HG02840 (cell line): ENCODE measurements at regions not wholly inside any gene's neighbourhood (a gene's known extent, or its start where the extent isn't known, plus 50 kb on each side); places are given as distances from the start of the nearest gene placed in this dataset.
"Not testable (repeated sequence)": the region's sequence is repeated elsewhere in the genome, so short reads cannot be mapped to it uniquely, and the experiment has no call there.

ENCODE experiments used
- ATAC-seq: cut with Tn5 transposase; IDR thresholded peaks from one replicate; pipeline ENCODE4 v1.9.1; 2021; ENCODE audit warnings: mild to moderate bottlenecking, moderate library complexity, moderate number of reproducible peaks; ENCODE audit not compliant: unreplicated experiment, low FRiP score

DNA sequence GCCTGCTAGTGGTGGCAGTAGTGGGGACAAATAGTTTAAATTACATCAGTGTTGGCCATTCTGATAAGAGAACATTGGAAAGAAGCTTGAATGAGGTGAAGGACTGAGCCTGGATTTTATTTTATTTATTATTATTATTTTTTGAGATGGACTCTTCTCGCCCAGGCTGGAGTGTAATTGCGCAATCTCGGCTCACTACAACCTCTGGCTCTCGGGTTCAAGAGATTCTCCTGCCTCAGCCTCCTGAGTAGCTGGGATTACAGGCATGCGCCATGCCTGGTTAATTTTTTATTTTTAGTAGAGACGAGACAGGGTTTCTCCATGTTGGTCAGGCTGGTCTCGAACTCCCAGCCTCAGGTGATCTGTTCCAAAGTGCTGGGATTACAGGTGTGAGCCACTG lies 739.4 kb downstream of the AACS start:
- no peak for ATAC-seq

GRCh38 chr12:125824276-125824675 lies 759.0 kb downstream of the AACS start:
- ATAC-seq: no peak

- no peak for ATAC-seq
Observed at GRCh38 chr12:125835852-125836251, 770.6 kb downstream of the AACS start.

DNA sequence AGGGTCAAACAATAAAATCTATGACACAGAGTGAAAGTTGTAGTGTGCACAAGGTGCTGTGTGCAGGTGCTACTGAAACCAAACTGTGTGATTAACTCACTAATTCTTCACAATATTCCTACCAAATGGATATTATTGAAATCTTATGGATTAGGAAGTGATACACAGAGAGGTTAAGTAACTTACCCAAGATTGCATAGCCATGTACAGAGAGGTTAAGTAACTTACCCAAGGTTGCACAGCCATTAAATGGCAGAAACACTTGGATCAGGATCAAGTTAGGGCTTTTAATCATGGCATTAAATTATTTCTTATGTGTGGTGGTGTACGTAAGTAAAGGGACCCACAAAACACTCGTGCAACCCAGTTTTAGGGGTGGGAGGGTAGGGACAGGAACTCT lies 771.4 kb downstream of the AACS start:
- no peak for ATAC-seq

- ATAC-seq: no peak
Observed at GRCh38 chr12:125841332-125841731, 776.1 kb downstream of the AACS start.

- ATAC-seq: no peak
Observed at GRCh38 chr12:125852116-125852515, 786.9 kb downstream of the AACS start.

DNA sequence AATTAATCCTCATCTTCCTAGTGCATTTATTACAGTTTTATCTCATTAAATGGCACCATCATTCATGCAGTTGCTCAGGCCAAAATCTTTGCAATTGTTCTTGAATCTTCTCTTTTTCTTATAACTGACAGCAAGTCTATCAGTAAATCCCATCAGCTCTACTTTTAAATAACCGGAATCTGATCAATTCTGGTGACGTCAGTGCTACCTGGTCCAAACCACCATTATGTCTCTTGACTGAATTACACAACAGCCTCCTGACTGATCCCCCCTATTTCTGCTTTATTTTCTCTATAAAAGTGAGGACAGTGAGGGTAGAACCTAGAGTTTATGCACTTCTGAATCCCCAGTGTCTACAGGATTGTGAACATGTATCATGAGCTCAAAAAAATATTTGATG lies 787.4 kb downstream of the AACS start:
- ATAC-seq: no peak

DNA sequence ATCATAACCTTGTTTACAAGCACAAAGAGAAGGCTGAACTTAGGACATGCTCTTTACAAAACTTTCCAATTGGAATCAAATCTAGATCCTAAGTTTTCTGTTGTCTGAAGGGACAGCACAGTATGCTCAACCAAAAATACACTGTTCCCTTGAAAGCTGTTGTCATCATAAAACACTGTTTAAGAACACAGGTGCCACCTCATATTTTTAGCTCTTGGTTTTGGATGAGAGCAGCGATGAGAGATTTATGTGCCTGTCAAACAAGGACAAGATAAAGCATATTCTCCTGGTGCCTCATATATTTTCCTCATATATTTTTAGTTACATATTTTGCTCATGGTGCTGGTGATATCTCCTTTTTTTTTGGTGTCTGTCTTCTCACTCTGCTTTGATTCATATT lies 788.4 kb downstream of the AACS start:
- ATAC-seq: no peak

- ATAC-seq: no peak
Observed at GRCh38 chr12:125856366-125856765, 791.1 kb downstream of the AACS start.

DNA sequence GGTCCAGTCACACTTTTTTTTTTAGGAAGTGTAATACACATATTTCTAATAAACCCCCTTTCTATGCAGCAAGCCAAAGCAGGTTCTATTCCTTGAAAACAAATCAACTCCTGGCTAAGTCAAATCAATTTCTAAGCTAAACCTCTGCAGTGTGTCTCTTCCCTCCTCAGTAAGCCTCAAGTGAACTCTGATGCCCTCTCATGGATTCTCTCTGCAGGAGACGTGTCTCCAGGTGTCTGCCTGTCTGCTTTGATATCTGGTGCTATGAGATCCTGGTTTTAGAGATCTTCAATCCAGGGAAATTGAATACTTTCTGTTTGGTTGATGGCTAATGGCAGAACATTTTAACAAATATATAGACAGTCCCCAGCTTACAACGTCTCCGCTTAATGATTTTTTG lies 791.7 kb downstream of the AACS start:
- no peak for ATAC-seq

DNA sequence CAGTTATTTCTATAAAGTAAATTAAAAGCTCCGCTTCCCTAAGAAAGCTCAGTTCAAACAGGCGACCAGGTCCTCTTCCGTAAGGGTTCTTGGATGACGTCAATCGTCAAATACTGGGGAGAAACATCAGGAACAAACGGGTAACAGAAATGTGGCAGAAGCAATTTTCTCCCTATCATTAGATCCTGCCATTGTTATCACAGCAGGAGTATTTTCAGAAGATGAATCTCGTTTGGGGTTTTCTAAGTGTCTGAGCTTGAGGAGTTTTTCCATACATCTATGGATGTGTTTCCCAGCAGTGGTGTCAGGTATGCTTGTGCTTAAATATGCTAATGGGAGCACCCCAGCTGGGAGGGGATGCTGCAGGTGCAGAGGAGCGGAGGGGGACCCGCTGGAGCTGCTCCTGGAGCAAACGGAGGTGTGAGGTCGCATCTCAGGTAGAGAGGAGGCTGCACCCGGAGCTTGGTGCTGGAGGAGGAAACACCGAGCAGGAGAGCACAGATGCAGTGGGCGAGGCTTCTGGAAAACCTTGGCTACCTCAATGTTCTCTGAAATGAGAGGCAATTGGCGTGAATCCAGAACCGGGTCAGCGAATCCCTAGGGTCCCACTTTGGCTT lies 795.5 kb downstream of the AACS start:
- no peak for ATAC-seq

- no peak for ATAC-seq
Observed at GRCh38 chr12:125861299-125862281, 796.4 kb downstream of the AACS start.

DNA sequence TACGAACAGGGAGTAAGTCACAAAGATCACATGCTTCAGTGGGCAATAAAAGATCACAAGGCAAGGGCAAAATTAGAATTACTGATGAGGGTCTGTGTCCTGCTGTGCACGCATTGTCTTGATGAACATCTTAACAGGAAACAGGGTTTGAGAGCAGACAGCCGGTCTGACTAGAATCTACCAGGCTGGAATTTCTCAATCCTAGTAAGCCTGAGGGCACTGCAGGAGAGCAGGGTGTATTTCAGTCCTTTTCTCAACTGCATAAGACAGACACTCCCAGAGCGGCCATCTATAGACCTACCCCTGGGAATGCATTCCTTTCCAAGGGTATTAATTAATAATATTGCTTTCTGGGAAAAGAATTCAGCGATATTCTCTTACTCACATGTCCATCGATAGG lies 800.0 kb downstream of the AACS start:
- not testable (repeated sequence) for ATAC-seq

- no peak for ATAC-seq
Observed at GRCh38 chr12:125871811-125872594, 806.8 kb downstream of the AACS start.

- no peak for ATAC-seq
Observed at GRCh38 chr12:125873016-125873415, 807.8 kb downstream of the AACS start.

- no peak for ATAC-seq
Observed at GRCh38 chr12:125878483-125878882, 813.2 kb downstream of the AACS start.

DNA sequence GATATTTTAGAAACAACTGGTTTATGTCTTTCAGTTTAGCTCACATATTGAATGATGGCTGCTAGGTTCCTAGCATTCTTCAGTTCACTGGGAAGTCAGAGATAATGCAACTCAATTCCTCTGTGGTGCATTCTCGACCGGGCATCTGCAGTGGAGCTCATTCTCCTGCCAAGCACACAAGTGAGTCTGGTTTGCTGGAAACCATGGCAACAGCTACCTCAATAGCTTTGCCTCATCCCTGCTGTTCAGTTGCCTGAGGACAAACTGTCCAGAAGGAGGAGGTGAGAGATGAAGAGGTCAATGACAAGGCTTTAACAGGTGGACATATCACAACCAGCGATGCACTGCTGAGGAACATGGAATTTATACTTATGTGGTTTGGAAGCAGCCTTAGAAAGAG lies 816.9 kb downstream of the AACS start:
- ATAC-seq: no peak

GRCh38 chr12:125888921-125889320 lies 823.7 kb downstream of the AACS start:
- no peak for ATAC-seq

DNA sequence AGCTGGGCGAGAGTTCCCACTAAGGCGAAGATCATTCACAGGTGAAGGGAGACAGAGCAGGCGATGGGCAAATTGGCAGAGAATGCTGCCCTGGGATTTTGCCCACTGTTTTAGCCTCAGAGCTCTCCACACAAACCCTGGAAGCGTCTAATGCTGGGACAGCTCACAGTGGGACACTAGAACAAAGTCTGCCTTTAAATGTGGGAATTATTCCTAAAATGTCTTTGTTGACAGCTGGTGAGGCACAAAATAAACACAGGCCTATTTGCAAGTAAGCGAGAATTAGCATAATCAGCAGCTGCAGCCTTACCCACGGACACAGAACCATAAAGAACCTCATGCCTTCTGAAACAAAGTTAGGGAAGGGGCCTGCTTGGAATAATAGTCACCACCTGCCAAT lies 824.5 kb downstream of the AACS start:
- ATAC-seq: no peak

GRCh38 chr12:125890366-125890905 lies 825.2 kb downstream of the AACS start:
- ATAC-seq: no peak

- ATAC-seq: no peak
Observed at GRCh38 chr12:125890971-125891370, 825.7 kb downstream of the AACS start.
